HepG2 (cell line): ENCODE measurements at regions not wholly inside any gene's neighbourhood (a gene's known extent, or its start where the extent isn't known, plus 50 kb on each side); places are given as distances from the start of the nearest gene placed in this dataset.

Experiments used
- ATAC-seq: fragments of 200-7000 bp; cut with Tn5 transposase; 3 replicates; pipeline ENCODE4 v1.9.1; 2020; ENCODE audit warnings: mild to moderate bottlenecking, moderate library complexity
- BruUV-seq: library from RNA; stranded (reverse); fragments of 400-500 nt; replicated peaks from 2 replicates; lab custom pipeline; 2021; lab: Mats Ljungman, UMichigan
- CTCF ChIA-PET: fragments of 300-600 bp; formaldehyde crosslinking; extraction: SDS; loops from one replicate; lab custom pipeline; 2021; ENCODE audit warnings: low total read pairs, inconsistent platforms, low intra/inter-chr PET ratio; lab: Yijun Ruan, JAX
- POLR2A ChIA-PET: fragments of 350-600 bp; sonication (Branson Sonifier 250); formaldehyde crosslinking; loops from one replicate; lab custom pipeline; 2020; ENCODE audit warnings: antibody characterized with exemption, inconsistent platforms; lab: Yijun Ruan, JAX
- DNase-seq: peaks from one replicate; pipeline ENCODE4 v3.0.0-alpha.2; 2015; ENCODE audit warnings: low spot score
- FAIRE-seq: peaks from 3 replicates; lab custom pipeline; 2011; peaks lifted over from hg19 to GRCh38; lab: Jason Lieb, UNC
- H2AFZ ChIP-seq: one replicate; pipeline ENCODE4 v1.6.1; 2011; ENCODE audit warnings: low read length, inconsistent platforms
- H3K27ac ChIP-seq: fragments of 300-600 bp; 3 replicates; pipeline ENCODE4 v1.8.0; 2011; ENCODE audit warnings: mixed run types, mild to moderate bottlenecking, mixed read lengths, low read length, inconsistent platforms; ENCODE audit not compliant: insufficient read depth; ENCODE audit errors: extremely low read length
- H3K27me3 ChIP-seq, 2 experiments: fragments of 200-600 bp in 1 of 2; 2 replicates in 1 of 2; 3 replicates in 1 of 2; pipeline versions ENCODE4 v1.6.0 to v1.8.0; 2011; ENCODE audit warnings: low read length in 2 of 2, mild to moderate bottlenecking in 2 of 2, moderate library complexity in 2 of 2, inconsistent platforms in 1 of 2; ENCODE audit not compliant: insufficient read depth in 2 of 2, control insufficient read depth in 1 of 2
- H3K36me3 ChIP-seq, 2 experiments: fragments of 200-600 bp in 1 of 2; replicated peaks in 1 of 2; 2 replicates in 1 of 2; 3 replicates in 1 of 2; pipeline versions ENCODE4 v1.5.1 to v1.8.0; 2011; ENCODE audit warnings: low read length in 2 of 2, inconsistent platforms in 1 of 2; ENCODE audit not compliant: insufficient read depth in 2 of 2, control insufficient read depth in 1 of 2
- H3K4me1 ChIP-seq: 2 replicates; pipeline ENCODE4 v1.5.1; 2012; ENCODE audit warnings: low read length, inconsistent platforms; ENCODE audit not compliant: insufficient read depth
- H3K4me2 ChIP-seq: 2 replicates; pipeline ENCODE4 v1.6.0; 2011; ENCODE audit warnings: low read depth, low read length, inconsistent platforms
- H3K4me3 ChIP-seq, 3 experiments: fragments of 200-600 bp in 1 of 3; sonication (generic), shearing (Covaris generic) in 1 of 3; replicated peaks in 1 of 3; 2 replicates each; pipeline ENCODE4 v1.5.1; 2011 to 2016; ENCODE audit warnings: low read length in 3 of 3, inconsistent platforms in 2 of 3, low read depth in 2 of 3, mild to moderate bottlenecking in 2 of 3, control low read depth in 1 of 3, mixed read lengths in 1 of 3; ENCODE audit not compliant: insufficient read depth in 1 of 3
- H3K79me2 ChIP-seq: one replicate; pipeline ENCODE4 v1.6.1; 2011; ENCODE audit warnings: low read length, inconsistent platforms; ENCODE audit not compliant: insufficient read depth
- H3K9ac ChIP-seq: 2 replicates; pipeline ENCODE4 v1.6.0; 2011; ENCODE audit warnings: mild to moderate bottlenecking, low read depth, low read length, inconsistent platforms; ENCODE audit not compliant: insufficient read depth
- H3K9me3 ChIP-seq: 2 replicates; pipeline ENCODE4 v1.5.1; 2012; ENCODE audit warnings: mild to moderate bottlenecking, low read length
- H4K20me1 ChIP-seq: 2 replicates; pipeline ENCODE4 v1.6.0; 2011; ENCODE audit warnings: inconsistent platforms, mild to moderate bottlenecking, low read length, moderate library complexity; ENCODE audit not compliant: insufficient read depth
- ETV6 ChIP-seq: sonication (generic); formaldehyde crosslinking; conservative IDR thresholded peaks from 2 replicates; pipeline ENCODE4 v1.4.0; 2020; ENCODE audit warnings: missing genetic modification reagents
- HNRNPUL1 ChIP-seq: fragments of 200-400 bp; formaldehyde crosslinking; IDR thresholded peaks from 2 replicates; pipeline ENCODE4 v1.6.1; 2017; ENCODE audit warnings: low read depth, mild to moderate bottlenecking, low read length, moderate library complexity
- HOXA5 ChIP-seq: sonication (generic); formaldehyde crosslinking; IDR thresholded peaks from 2 replicates; pipeline ENCODE4 v1.4.0; 2020; ENCODE audit warnings: missing genetic modification reagents
- KDM4B ChIP-seq: sonication (generic); formaldehyde crosslinking; IDR thresholded peaks from 2 replicates; pipeline ENCODE4 v1.4.0; 2020; ENCODE audit warnings: missing genetic modification reagents
- NR3C1 ChIP-seq: sonication (generic); formaldehyde crosslinking; IDR thresholded peaks from 2 replicates; pipeline ENCODE4 v1.4.0; 2020; ENCODE audit warnings: missing genetic modification reagents
- PAWR ChIP-seq: sonication (generic); formaldehyde crosslinking; IDR thresholded peaks from 2 replicates; pipeline ENCODE4 v1.4.0; 2020; ENCODE audit warnings: missing genetic modification reagents, mild to moderate bottlenecking, borderline replicate concordance
- ZFP36 ChIP-seq: fragments of 150-350 bp; IDR thresholded peaks from 2 replicates; pipeline ENCODE4 v1.6.1; 2018; ENCODE audit warnings: borderline replicate concordance, low read length, low read depth; ENCODE audit not compliant: partially characterized antibody
- ZMYM4 ChIP-seq: sonication (generic); formaldehyde crosslinking; IDR thresholded peaks from 2 replicates; pipeline ENCODE4 v1.8.1; 2023; ENCODE audit warnings: mild to moderate bottlenecking, missing genetic modification reagents
- ZNF558 ChIP-seq: sonication (generic); formaldehyde crosslinking; IDR thresholded peaks from 2 replicates; pipeline ENCODE4 v1.9.0; 2022; ENCODE audit warnings: mild to moderate bottlenecking, missing genetic modification reagents, borderline replicate concordance
- ZNF564 ChIP-seq: sonication (generic); formaldehyde crosslinking; IDR thresholded peaks from 2 replicates; pipeline ENCODE4 v1.8.1; 2023; ENCODE audit warnings: mild to moderate bottlenecking, missing genetic modification reagents
- ZNF891 ChIP-seq: sonication (generic); formaldehyde crosslinking; IDR thresholded peaks from 2 replicates; pipeline ENCODE4 v1.5.0; 2020; ENCODE audit warnings: mild to moderate bottlenecking, missing genetic modification reagents
- WGBS: methylation state at CpG from one replicate; pipeline ENCODE4 v1.1.6; 2017; ENCODE audit warnings: low lambda C conversion rate; 5-methylcytosine and 5-hydroxymethylcytosine counted together
- in situ Hi-C: cut with HindIII; loops from 2 replicates; pipeline ENCODE4 v1.10.0; 2017; ENCODE audit warnings: low pct_unique_long_range_greater_than_20kb; ENCODE audit not compliant: extremely low pct_ligation_motif_present
- intact Hi-C: fragments of 100-400 bp; cut with micrococcal nuclease; formaldehyde crosslinking; loops from one replicate; pipeline ENCODE4 v1.10.0; 2022; ENCODE audit not compliant: unreplicated experiment
- TF ChIP-seq, protein P1 (sequence below): sonication (generic); formaldehyde crosslinking; IDR thresholded peaks from 2 replicates; pipeline ENCODE4 v1.9.0; 2021; ENCODE audit warnings: missing genetic modification reagents, mild to moderate bottlenecking, borderline replicate concordance
- TF ChIP-seq, protein P2 (sequence below): sonication (generic); formaldehyde crosslinking; conservative IDR thresholded peaks from 2 replicates; pipeline ENCODE4 v1.8.0; 2022; ENCODE audit warnings: low read depth, missing genetic modification reagents
- TF ChIP-seq, protein P3 (sequence below): sonication (generic); formaldehyde crosslinking; IDR thresholded peaks from 2 replicates; pipeline ENCODE4 v1.4.0; 2020; ENCODE audit warnings: mild to moderate bottlenecking, missing genetic modification reagents
- TF ChIP-seq, protein P4 (sequence below): sonication (generic); formaldehyde crosslinking; IDR thresholded peaks from 2 replicates; pipeline ENCODE4 v1.4.0; 2020; ENCODE audit warnings: missing genetic modification reagents, borderline replicate concordance

DNA sequence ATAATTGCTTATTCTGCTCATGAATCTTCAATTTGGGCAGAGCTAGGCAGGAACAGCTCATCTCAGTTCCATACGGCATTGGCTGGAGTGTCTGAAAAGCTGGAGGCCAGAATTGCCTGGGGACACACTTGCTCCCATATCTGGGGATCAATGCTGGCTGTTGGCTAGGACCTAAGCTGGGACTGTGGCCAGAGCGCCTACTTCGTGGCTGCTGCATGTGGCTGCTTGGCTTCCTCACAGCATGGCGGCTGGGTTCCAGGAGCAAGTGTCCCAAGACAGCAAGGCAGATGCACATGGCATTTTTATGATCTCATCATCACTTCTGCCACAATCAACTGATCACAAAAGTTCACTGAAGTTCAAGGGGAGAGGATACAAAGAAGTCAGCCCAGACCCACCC, 200.2 kb downstream of the TTC8 start (continued):
- TF ChIP-seq ZNF891 (CRISPR knock-in tag) (no peak), NR3C1 (no peak)
- TF ChIP-seq, protein P1, sequence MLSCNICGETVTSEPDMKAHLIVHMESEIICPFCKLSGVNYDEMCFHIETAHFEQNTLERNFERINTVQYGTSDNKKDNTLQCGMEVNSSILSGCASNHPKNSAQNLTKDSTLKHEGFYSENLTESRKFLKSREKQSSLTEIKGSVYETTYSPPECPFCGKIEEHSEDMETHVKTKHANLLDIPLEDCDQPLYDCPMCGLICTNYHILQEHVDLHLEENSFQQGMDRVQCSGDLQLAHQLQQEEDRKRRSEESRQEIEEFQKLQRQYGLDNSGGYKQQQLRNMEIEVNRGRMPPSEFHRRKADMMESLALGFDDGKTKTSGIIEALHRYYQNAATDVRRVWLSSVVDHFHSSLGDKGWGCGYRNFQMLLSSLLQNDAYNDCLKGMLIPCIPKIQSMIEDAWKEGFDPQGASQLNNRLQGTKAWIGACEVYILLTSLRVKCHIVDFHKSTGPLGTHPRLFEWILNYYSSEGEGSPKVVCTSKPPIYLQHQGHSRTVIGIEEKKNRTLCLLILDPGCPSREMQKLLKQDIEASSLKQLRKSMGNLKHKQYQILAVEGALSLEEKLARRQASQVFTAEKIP (CRISPR knock-in tag): no peak
- TF ChIP-seq, protein P2, sequence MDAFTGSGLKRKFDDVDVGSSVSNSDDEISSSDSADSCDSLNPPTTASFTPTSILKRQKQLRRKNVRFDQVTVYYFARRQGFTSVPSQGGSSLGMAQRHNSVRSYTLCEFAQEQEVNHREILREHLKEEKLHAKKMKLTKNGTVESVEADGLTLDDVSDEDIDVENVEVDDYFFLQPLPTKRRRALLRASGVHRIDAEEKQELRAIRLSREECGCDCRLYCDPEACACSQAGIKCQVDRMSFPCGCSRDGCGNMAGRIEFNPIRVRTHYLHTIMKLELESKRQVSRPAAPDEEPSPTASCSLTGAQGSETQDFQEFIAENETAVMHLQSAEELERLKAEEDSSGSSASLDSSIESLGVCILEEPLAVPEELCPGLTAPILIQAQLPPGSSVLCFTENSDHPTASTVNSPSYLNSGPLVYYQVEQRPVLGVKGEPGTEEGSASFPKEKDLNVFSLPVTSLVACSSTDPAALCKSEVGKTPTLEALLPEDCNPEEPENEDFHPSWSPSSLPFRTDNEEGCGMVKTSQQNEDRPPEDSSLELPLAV (CRISPR knock-in tag): no peak

DNA sequence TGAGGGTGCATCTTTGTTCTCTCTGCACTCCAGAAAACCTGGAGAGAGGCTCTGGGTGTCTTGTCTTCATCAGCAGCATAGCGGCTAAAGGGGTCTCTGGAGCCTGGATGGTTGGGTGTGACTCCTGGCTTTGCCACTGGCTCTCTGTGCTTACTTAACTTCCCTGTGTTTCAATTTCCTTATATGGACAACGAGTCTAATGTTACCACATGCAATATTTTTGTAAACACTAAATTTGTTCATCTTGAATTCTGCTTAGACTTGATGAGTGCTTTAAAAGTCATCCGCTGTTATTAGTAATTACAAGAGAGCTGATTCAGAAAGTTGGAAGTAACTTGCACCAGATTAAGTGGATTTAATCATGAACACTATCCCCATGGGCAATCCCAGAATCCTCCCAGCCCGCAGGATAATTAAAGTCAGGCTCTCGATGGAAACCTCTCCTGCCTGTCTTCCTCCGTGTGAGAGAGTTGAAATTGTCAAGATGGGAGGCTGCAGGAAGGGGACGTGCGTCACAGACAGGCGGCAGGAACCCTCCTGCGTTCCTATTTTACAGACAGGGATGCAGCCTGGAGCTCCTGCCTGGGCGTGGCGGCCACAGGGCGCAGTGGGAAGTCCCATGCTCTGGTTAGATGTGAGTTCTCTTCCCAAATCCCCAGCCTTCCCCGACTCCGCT, 201.2 kb downstream of the TTC8 start:
- no peaks in the 10 kb centered on the region; a peak in 2 of 5 replicates for H3K27me3 ChIP-seq
- H3K4me2 ChIP-seq: no peak overlapping the region
- H2AFZ ChIP-seq: no peak overlapping the region
- H3K4me3 ChIP-seq: no peak overlapping the region
- H3K9me3 ChIP-seq: no peaks in the 10 kb centered on the region
- no peaks in the 10 kb centered on the region for H3K36me3 ChIP-seq
- no peaks in the 10 kb centered on the region for H4K20me1 ChIP-seq
- intact Hi-C loops: loop anchor here (5.0 kb wide), 2 partner anchors 742 to 887 kb away; no protein-coding TSS in a partner anchor
- no peak overlapping the region for H3K27ac ChIP-seq
- in situ Hi-C loops: loop anchor here (25.0 kb wide), 1 partner anchor 737 kb away; no protein-coding TSS in a partner anchor
- no TSS peak for BruUV-seq
- TF ChIP-seq HNRNPUL1 (no peak), PAWR (CRISPR knock-in tag) (no peak), ETV6 (no peak), ZMYM4 (CRISPR knock-in tag) (no peak), ZNF564 (CRISPR knock-in tag) (no peak), KDM4B (CRISPR knock-in tag) (no peak), ZNF558 (no peak), HOXA5 (CRISPR knock-in tag) (no peak), ZFP36 (no peak)
- TF ChIP-seq, protein P3, sequence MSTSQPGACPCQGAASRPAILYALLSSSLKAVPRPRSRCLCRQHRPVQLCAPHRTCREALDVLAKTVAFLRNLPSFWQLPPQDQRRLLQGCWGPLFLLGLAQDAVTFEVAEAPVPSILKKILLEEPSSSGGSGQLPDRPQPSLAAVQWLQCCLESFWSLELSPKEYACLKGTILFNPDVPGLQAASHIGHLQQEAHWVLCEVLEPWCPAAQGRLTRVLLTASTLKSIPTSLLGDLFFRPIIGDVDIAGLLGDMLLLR (CRISPR knock-in tag): no peak
- TF ChIP-seq, protein P4, sequence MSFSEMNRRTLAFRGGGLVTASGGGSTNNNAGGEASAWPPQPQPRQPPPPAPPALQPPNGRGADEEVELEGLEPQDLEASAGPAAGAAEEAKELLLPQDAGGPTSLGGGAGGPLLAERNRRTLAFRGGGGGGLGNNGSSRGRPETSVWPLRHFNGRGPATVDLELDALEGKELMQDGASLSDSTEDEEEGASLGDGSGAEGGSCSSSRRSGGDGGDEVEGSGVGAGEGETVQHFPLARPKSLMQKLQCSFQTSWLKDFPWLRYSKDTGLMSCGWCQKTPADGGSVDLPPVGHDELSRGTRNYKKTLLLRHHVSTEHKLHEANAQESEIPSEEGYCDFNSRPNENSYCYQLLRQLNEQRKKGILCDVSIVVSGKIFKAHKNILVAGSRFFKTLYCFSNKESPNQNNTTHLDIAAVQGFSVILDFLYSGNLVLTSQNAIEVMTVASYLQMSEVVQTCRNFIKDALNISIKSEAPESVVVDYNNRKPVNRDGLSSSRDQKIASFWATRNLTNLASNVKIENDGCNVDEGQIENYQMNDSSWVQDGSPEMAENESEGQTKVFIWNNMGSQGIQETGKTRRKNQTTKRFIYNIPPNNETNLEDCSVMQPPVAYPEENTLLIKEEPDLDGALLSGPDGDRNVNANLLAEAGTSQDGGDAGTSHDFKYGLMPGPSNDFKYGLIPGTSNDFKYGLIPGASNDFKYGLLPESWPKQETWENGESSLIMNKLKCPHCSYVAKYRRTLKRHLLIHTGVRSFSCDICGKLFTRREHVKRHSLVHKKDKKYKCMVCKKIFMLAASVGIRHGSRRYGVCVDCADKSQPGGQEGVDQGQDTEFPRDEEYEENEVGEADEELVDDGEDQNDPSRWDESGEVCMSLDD (CRISPR knock-in tag): no peak
- 93% methylated on average over 15 of the region's 15 CpGs for WGBS
- no peak for DNase-seq
- no peaks in the 10 kb centered on the region for H3K79me2 ChIP-seq
- FAIRE-seq: no peak
- POLR2A ChIA-PET: interaction anchor here (1.3 kb wide), 1 partner anchor 885 kb away, joined by 3 read pairs; no protein-coding TSS in a partner anchor
- peaks cover 37% of the 10 kb centered on the region for H3K4me1 ChIP-seq
- CTCF ChIA-PET: no interaction called here
- H3K9ac ChIP-seq: no peak overlapping the region
- no peak for ATAC-seq
